GM13977 (cell line): ENCODE measurements at regions not wholly inside any gene's neighbourhood (a gene's known extent, or its start where the extent isn't known, plus 50 kb on each side); places are given as distances from the start of the nearest gene placed in this dataset.

Experiments
- DNase-seq: peaks from one replicate; pipeline ENCODE4 v3.0.0; 2012; ENCODE audit warnings: low spot score
- CTCF ChIP-seq: IDR thresholded peaks from 2 replicates; pipeline ENCODE4 v1.5.1; 2012; ENCODE audit warnings: mild to moderate bottlenecking, control low read depth; ENCODE audit not compliant: insufficient read depth; ENCODE audit errors: extremely low read depth, missing control alignments
- in situ Hi-C: fragments of 300-500 bp; cut with MboI; formaldehyde crosslinking; loops from one replicate; pipeline ENCODE4 v1.12.0; 2022; ENCODE audit warnings: low sequenced_read_pairs, low pct_unique_long_range_greater_than_20kb, mixed read lengths, inconsistent platforms; ENCODE audit not compliant: unreplicated experiment

GRCh38 chr20:20856306-20856705 is 143.9 kb upstream of the RALGAPA2 start:
- TF ChIP-seq CTCF, result no peak
- in situ Hi-C loops, result loop anchor here (25.0 kb wide), 1 partner anchor 381 kb away; no protein-coding TSS in a partner anchor
- DNase-seq, result no peak

GRCh38 chr20:20851385-20851784 is 138.9 kb upstream of the RALGAPA2 start:
- DNase-seq, result no peak
- in situ Hi-C loops, result loop anchor here (25.0 kb wide), 1 partner anchor 386 kb away; no protein-coding TSS in a partner anchor
- TF ChIP-seq CTCF, result no peak

GRCh38 chr20:20850407-20850806 is 138.0 kb upstream of the RALGAPA2 start:
- no peak for DNase-seq
- in situ Hi-C loops, result loop anchor here (25.0 kb wide), 1 partner anchor 387 kb away; no protein-coding TSS in a partner anchor
- TF ChIP-seq CTCF, result no peak

- in situ Hi-C loops, result no loop called here
- no peak for DNase-seq
- no peak for TF ChIP-seq CTCF
Observed at GRCh38 chr20:20849161-20849560, 136.7 kb upstream of the RALGAPA2 start.

- TF ChIP-seq CTCF, result no peak
- no peak for DNase-seq
- in situ Hi-C loops, result no loop called here
Observed at GRCh38 chr20:20847814-20848213, 135.4 kb upstream of the RALGAPA2 start.

GRCh38 chr20:20843982-20844381 is 131.5 kb upstream of the RALGAPA2 start:
- in situ Hi-C loops, result no loop called here
- peak; percentile 1 for TF ChIP-seq CTCF
- DNase-seq, result no peak

GRCh38 chr20:20839771-20840170 is 127.3 kb upstream of the RALGAPA2 start:
- no peak for TF ChIP-seq CTCF
- in situ Hi-C loops, result no loop called here
- DNase-seq, result no peak
